Mesothelial cell of epicardium (in vitro differentiated cells): ENCODE measurements at regions not wholly inside any gene's neighbourhood (a gene's known extent, or its start where the extent isn't known, plus 50 kb on each side); places are given as distances from the start of the nearest gene placed in this dataset.

Source experiments
- DNase-seq, 2 experiments: peaks; one replicate each; pipeline ENCODE4 v3.0.0; 2021; ENCODE audit warnings: low spot score in 2 of 2; ENCODE audit not compliant: unreplicated experiment in 2 of 2
- H3K27ac Mint-ChIP-seq: 2 replicates; pipeline ENCODE4 v1.8.0; 2021; ENCODE audit warnings: mixed read lengths
- H3K27me3 Mint-ChIP-seq: 2 replicates; pipeline ENCODE4 v1.8.0; 2021; ENCODE audit warnings: low read depth, mixed read lengths
- H3K36me3 Mint-ChIP-seq: 2 replicates; pipeline ENCODE4 v1.8.0; 2021; ENCODE audit warnings: mixed read lengths
- H3K4me1 Mint-ChIP-seq: 2 replicates; pipeline ENCODE4 v1.8.0; 2021; ENCODE audit warnings: mixed read lengths
- H3K4me3 Mint-ChIP-seq: 2 replicates; pipeline ENCODE4 v1.8.0; 2021; ENCODE audit warnings: mild to moderate bottlenecking, moderate library complexity, mixed read lengths
- H3K9me3 Mint-ChIP-seq: 2 replicates; pipeline ENCODE4 v1.8.0; 2021; ENCODE audit warnings: mixed read lengths
- CTCF ChIP-seq: fragments of 200-600 bp; sonication (generic); IDR thresholded peaks from one replicate; pipeline ENCODE4 v1.5.0; 2021; ENCODE audit warnings: antibody characterized with exemption; ENCODE audit not compliant: unreplicated experiment

GRCh38 chr19:28887920-28888618 lies 324.9 kb downstream of the UQCRFS1 start:
- Mint-ChIP-seq H3K27ac (no peak overlapping the region), H3K27me3 (peaks cover 29% of the 10 kb centered on the region), H3K4me1 (no peaks in the 10 kb centered on the region), H3K9me3 (no peaks in the 10 kb centered on the region), H3K36me3 (no peaks in the 10 kb centered on the region), H3K4me3 (no peak overlapping the region)
- TF ChIP-seq CTCF: no peak
- no peak for DNase-seq

GRCh38 chr19:28886708-28887107 lies 326.2 kb downstream of the UQCRFS1 start:
- H3K36me3 Mint-ChIP-seq: no peaks in the 10 kb centered on the region
- H3K27ac Mint-ChIP-seq: no peak overlapping the region
- H3K4me1 Mint-ChIP-seq: no peaks in the 10 kb centered on the region
- H3K4me3 Mint-ChIP-seq: no peak overlapping the region
- peaks cover 34% of the 10 kb centered on the region for H3K27me3 Mint-ChIP-seq
- no peak for DNase-seq
- H3K9me3 Mint-ChIP-seq: no peaks in the 10 kb centered on the region
- no peak for TF ChIP-seq CTCF

- peaks cover 37% of the 10 kb centered on the region for H3K27me3 Mint-ChIP-seq
- H3K4me3 Mint-ChIP-seq: no peak overlapping the region
- no peak overlapping the region for H3K27ac Mint-ChIP-seq
- no peak for DNase-seq
- H3K36me3 Mint-ChIP-seq: no peaks in the 10 kb centered on the region
- TF ChIP-seq CTCF: no peak
- peaks cover 3% of the 10 kb centered on the region for H3K4me1 Mint-ChIP-seq
- H3K9me3 Mint-ChIP-seq: no peaks in the 10 kb centered on the region
These were observed 327.0 kb downstream of the UQCRFS1 start for GRCh38 chr19:28885965-28886364.

GRCh38 chr19:28884786-28885476 lies 328.0 kb downstream of the UQCRFS1 start:
- H3K4me3 Mint-ChIP-seq: no peak overlapping the region
- TF ChIP-seq CTCF: no peak
- no peaks in the 10 kb centered on the region for H3K9me3 Mint-ChIP-seq
- H3K36me3 Mint-ChIP-seq: no peaks in the 10 kb centered on the region
- peaks cover 41% of the 10 kb centered on the region for H3K27me3 Mint-ChIP-seq
- peaks cover 3% of the 10 kb centered on the region for H3K4me1 Mint-ChIP-seq
- H3K27ac Mint-ChIP-seq: no peak overlapping the region
- no peak for DNase-seq

- Mint-ChIP-seq H3K27ac (no peak overlapping the region), H3K36me3 (no peaks in the 10 kb centered on the region), H3K4me3 (no peak overlapping the region), H3K27me3 (peaks cover 33% of the 10 kb centered on the region), H3K4me1 (peaks cover 3% of the 10 kb centered on the region), H3K9me3 (no peaks in the 10 kb centered on the region)
- no peak for TF ChIP-seq CTCF
- DNase-seq: no peak
These were observed 329.7 kb downstream of the UQCRFS1 start for GRCh38 chr19:28883241-28883693.
